ENCODE measurements at regions not wholly inside any gene's neighbourhood (a gene's known extent, or its start where the extent isn't known, plus 50 kb on each side); places are given as distances from the start of the nearest gene placed in this dataset.

GRCh38 chr6:140766999-140767398 is 1365.7 kb upstream of the GJE1 start:
- TF ChIP-seq CTCF (IDR thresholded peaks at IDR 0.05) (no peak), POLR2AphosphoS5 (IDR thresholded peaks at IDR 0.05) (no peak)
